ENCODE measurements at regions not wholly inside any gene's neighbourhood (a gene's known extent, or its start where the extent isn't known, plus 50 kb on each side); places are given as distances from the start of the nearest gene placed in this dataset.

GRCh38 chr9:108620767-108621166 lies 235.0 kb downstream of the ACTL7B start:
- no peaks in the 10 kb centered on the region for H3K9me3 ChIP-seq (replicated peaks; ENCODE audit: control insufficient read depth, insufficient read depth, low read length)
- ChIA-PET CTCF (no interaction called here), POLR2A (no interaction called here)
- no peaks in the 10 kb centered on the region for H3K27me3 ChIP-seq (ENCODE audit: control insufficient read depth in 2 of 2, insufficient read depth in 2 of 2, low read length in 2 of 2)
- no peak for FAIRE-seq
- H2AFZ ChIP-seq (ENCODE audit: low read depth, low read length): no peak overlapping the region
- H3K4me1 ChIP-seq (ENCODE audit: control insufficient read depth, extremely low read depth, insufficient read depth, low read length): no peaks in the 10 kb centered on the region
- dilution Hi-C loops (cut with MboI; ENCODE audit: extremely low pct_ligation_motif_present, low sequenced_read_pairs) (no loop called here), intact Hi-C loops (cut with micrococcal nuclease) (no loop called here)
- no peak overlapping the region for H3K4me2 ChIP-seq (ENCODE audit: insufficient read depth, low read length)
- no peak for DNase-seq (ENCODE audit: low read depth, low spot score)
- no peak overlapping the region for H3K27ac ChIP-seq (ENCODE audit: insufficient read depth, low read depth, low read length)
- H3K79me2 ChIP-seq (ENCODE audit: control insufficient read depth, insufficient read depth, low read length): no peaks in the 10 kb centered on the region
- TF ChIP-seq MAX (IDR thresholded peaks at IDR 0.05; ENCODE audit: insufficient read depth, insufficient read length): no peak
- TF ChIP-seq EZH2 (IDR thresholded peaks at IDR 0.05; ENCODE audit: borderline replicate concordance, low read depth, low read length, severe bottlenecking): no peak
- TF ChIP-seq GATA2 (IDR thresholded peaks at IDR 0.05; ENCODE audit: insufficient read depth, insufficient read length, low read depth, low read length): no peak
- no peak for TF ChIP-seq POLR2AphosphoS5 (IDR thresholded peaks at IDR 0.05; ENCODE audit: insufficient read depth, low read depth, low read length)
- no peak for TF ChIP-seq JUN (IDR thresholded peaks at IDR 0.05; ENCODE audit: borderline replicate concordance, insufficient read depth, insufficient read length, low read depth)
- no peak for TF ChIP-seq MYC (IDR thresholded peaks at IDR 0.05; ENCODE audit: low read depth, low read length)
- TF ChIP-seq FOS (IDR thresholded peaks at IDR 0.05; ENCODE audit: borderline replicate concordance, insufficient read depth, low read length): no peak
- no peak for TF ChIP-seq CTCF (IDR thresholded peaks at IDR 0.05; ENCODE audit: extremely low read depth in 1 of 2, insufficient read depth in 1 of 2, low read depth in 1 of 2, low read length in 2 of 2)
- TF ChIP-seq POLR2A (IDR thresholded peaks at IDR 0.05; ENCODE audit: low read depth, low read length): no peak
- no TSS peak for BruUV-seq (replicated peaks)
- no peak overlapping the region for H3K4me3 ChIP-seq (replicated peaks in 1 of 3; ENCODE audit: insufficient read depth in 1 of 3, low read depth in 1 of 3, low read length in 3 of 3)
- no peaks in the 10 kb centered on the region for H4K20me1 ChIP-seq (replicated peaks; ENCODE audit: control insufficient read depth, extremely low read depth, insufficient read depth, low read length)
- no peak overlapping the region for H3K9ac ChIP-seq (replicated peaks; ENCODE audit: extremely low read depth, insufficient read depth, low read length)
- H3K36me3 ChIP-seq (ENCODE audit: control insufficient read depth in 2 of 2, extremely low read depth in 1 of 2, insufficient read depth in 2 of 2, low read length in 2 of 2): no peaks in the 10 kb centered on the region
- H3K9me1 ChIP-seq (replicated peaks; ENCODE audit: control insufficient read depth, extremely low read depth, insufficient read depth, low read length): no peaks in the 10 kb centered on the region

All from endothelial cell of umbilical vein (primary cell).